GM18507 (cell line): ENCODE measurements at regions not wholly inside any gene's neighbourhood (a gene's known extent, or its start where the extent isn't known, plus 50 kb on each side); places are given as distances from the start of the nearest gene placed in this dataset.

ENCODE experiments used
- DNase-seq: peaks from one replicate; pipeline ENCODE4 v3.0.0; 2011; ENCODE audit warnings: low read depth; ENCODE audit not compliant: insufficient read length; ENCODE audit errors: extremely low spot score
- FAIRE-seq: peaks from 2 replicates; lab custom pipeline; 2011; peaks lifted over from hg19 to GRCh38; lab: Jason Lieb, UNC

- no peak for FAIRE-seq
- no peak for DNase-seq
These were observed 638.1 kb downstream of the DSC3 start for GRCh38 chr18:30404422-30404821.

- FAIRE-seq: no peak
- no peak for DNase-seq
These were observed 639.3 kb downstream of the DSC3 start for GRCh38 chr18:30403278-30403677.

- DNase-seq (no peak), FAIRE-seq (no peak)
These were observed 655.1 kb downstream of the DSC3 start for GRCh38 chr18:30387401-30387800.

- no peak for FAIRE-seq
- DNase-seq: no peak
These were observed 655.9 kb downstream of the DSC3 start for GRCh38 chr18:30386624-30387023.

- FAIRE-seq (no peak), DNase-seq (no peak)
These were observed 656.9 kb downstream of the DSC3 start for GRCh38 chr18:30385684-30386083.

- DNase-seq: no peak
- no peak for FAIRE-seq
These were observed 660.7 kb downstream of the DSC3 start for GRCh38 chr18:30381826-30382225.

- DNase-seq: no peak
- FAIRE-seq: no peak
These were observed 664.4 kb downstream of the DSC3 start for GRCh38 chr18:30378097-30378496.

GRCh38 chr18:30376515-30376914, 666.0 kb downstream of the DSC3 start:
- no peak for DNase-seq
- no peak for FAIRE-seq

GRCh38 chr18:30361864-30362540, 680.5 kb downstream of the DSC3 start:
- no peak for DNase-seq
- FAIRE-seq: no peak

GRCh38 chr18:30359521-30359920, 683.0 kb downstream of the DSC3 start:
- no peak for DNase-seq
- no peak for FAIRE-seq

GRCh38 chr18:30358555-30358954, 684.0 kb downstream of the DSC3 start:
- no peak for DNase-seq

GRCh38 chr18:30352551-30353168, 689.9 kb downstream of the DSC3 start:
- FAIRE-seq (no peak), DNase-seq (no peak)

More at GRCh38 chr18:30358555-30358954, 684.0 kb downstream of the DSC3 start:
- FAIRE-seq: no peak

- FAIRE-seq (no peak), DNase-seq (no peak)
These were observed 692.3 kb downstream of the DSC3 start for GRCh38 chr18:30350263-30350662.

GRCh38 chr18:30343090-30343489, 699.5 kb downstream of the DSC3 start:
- DNase-seq (no peak), FAIRE-seq (no peak)

- FAIRE-seq (no peak), DNase-seq (no peak)
These were observed 699.9 kb downstream of the DSC3 start for GRCh38 chr18:30342675-30343074.

- no peak for DNase-seq
- FAIRE-seq: no peak
These were observed 707.8 kb downstream of the DSC3 start for GRCh38 chr18:30334781-30335180.

GRCh38 chr18:30333310-30333709, 709.2 kb downstream of the DSC3 start:
- no peak for DNase-seq
- no peak for FAIRE-seq

- DNase-seq (no peak), FAIRE-seq (no peak)
These were observed 713.7 kb downstream of the DSC3 start for GRCh38 chr18:30328839-30329238.

- DNase-seq (no peak), FAIRE-seq (no peak)
These were observed 740.4 kb downstream of the DSC3 start for GRCh38 chr18:30302181-30302580.

GRCh38 chr18:30298769-30299168, 743.8 kb downstream of the DSC3 start:
- no peak for DNase-seq
- FAIRE-seq: no peak

- DNase-seq (no peak), FAIRE-seq (no peak)
These were observed 753.7 kb downstream of the DSC3 start for GRCh38 chr18:30288662-30289414.
